NB4 (cell line): ENCODE measurements at regions not wholly inside any gene's neighbourhood (a gene's known extent, or its start where the extent isn't known, plus 50 kb on each side); places are given as distances from the start of the nearest gene placed in this dataset.

Experiments used
- CTCF ChIP-seq: IDR thresholded peaks from one replicate; pipeline ENCODE4 v1.5.1; 2012; ENCODE audit warnings: low read depth, low read length
- POLR2A ChIP-seq: IDR thresholded peaks from 2 replicates; pipeline ENCODE4 v1.6.1; 2011; ENCODE audit warnings: mild to moderate bottlenecking; ENCODE audit not compliant: insufficient read length; ENCODE audit errors: extremely low read depth

- no peak for TF ChIP-seq POLR2A
- TF ChIP-seq CTCF: no peak
Measured at GRCh38 chr2:498493-499178, 178.6 kb downstream of the TMEM18 start.
